ENCODE measurements at regions not wholly inside any gene's neighbourhood (a gene's known extent, or its start where the extent isn't known, plus 50 kb on each side); places are given as distances from the start of the nearest gene placed in this dataset.
"Not testable (repeated sequence)": the region's sequence is repeated elsewhere in the genome, so short reads cannot be mapped to it uniquely, and the experiment has no call there.

GRCh38 chr7:97928844-97929243 is 56.6 kb upstream of the ASNS start:
- DNase-seq = not testable (repeated sequence)

- peak; percentile 8 for DNase-seq
These were observed 55.9 kb upstream of the ASNS start for GRCh38 chr7:97927790-97928748.

Measured in NCI-H510A (cell line).